ENCODE measurements at regions not wholly inside any gene's neighbourhood (a gene's known extent, or its start where the extent isn't known, plus 50 kb on each side); places are given as distances from the start of the nearest gene placed in this dataset.

DNA sequence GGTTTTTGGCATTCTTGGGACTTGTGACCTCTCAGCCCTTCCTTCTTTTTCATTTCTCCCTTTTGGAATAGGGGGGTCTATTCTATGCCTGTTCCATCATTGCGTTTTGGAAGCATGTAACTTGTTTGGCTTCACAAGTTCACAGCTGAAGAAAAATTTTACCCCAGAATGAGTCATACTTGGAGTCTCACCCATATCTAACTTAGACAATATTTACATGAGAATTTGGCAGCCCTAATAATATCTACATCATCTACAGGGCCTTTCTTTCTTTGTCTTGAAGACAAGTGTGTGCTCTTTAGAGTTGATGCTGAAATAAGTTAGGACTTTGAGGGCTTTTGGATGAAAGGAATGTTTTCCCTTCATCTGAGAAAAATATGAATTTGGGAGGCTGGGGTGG, 1312.9 kb upstream of the FLRT2 start:
- intact Hi-C loops (cut with micrococcal nuclease): no loop called here
- Mint-ChIP-seq H3K27ac (ENCODE audit: low read depth, unreplicated experiment) (no peak overlapping the region), H3K27me3 (ENCODE audit: insufficient read depth, unreplicated experiment) (no peaks in the 10 kb centered on the region), H3K36me3 (ENCODE audit: insufficient read depth, unreplicated experiment) (no peaks in the 10 kb centered on the region), H3K4me1 (ENCODE audit: insufficient read depth, unreplicated experiment) (no peaks in the 10 kb centered on the region), H3K9me3 (ENCODE audit: unreplicated experiment) (peaks cover 7% of the 10 kb centered on the region), H3K4me3 (ENCODE audit: unreplicated experiment) (no peak overlapping the region)
- CTCF ChIA-PET: no interaction called here
- DNase-seq (ENCODE audit: unreplicated experiment): no peak
- TF ChIP-seq, protein P1, sequence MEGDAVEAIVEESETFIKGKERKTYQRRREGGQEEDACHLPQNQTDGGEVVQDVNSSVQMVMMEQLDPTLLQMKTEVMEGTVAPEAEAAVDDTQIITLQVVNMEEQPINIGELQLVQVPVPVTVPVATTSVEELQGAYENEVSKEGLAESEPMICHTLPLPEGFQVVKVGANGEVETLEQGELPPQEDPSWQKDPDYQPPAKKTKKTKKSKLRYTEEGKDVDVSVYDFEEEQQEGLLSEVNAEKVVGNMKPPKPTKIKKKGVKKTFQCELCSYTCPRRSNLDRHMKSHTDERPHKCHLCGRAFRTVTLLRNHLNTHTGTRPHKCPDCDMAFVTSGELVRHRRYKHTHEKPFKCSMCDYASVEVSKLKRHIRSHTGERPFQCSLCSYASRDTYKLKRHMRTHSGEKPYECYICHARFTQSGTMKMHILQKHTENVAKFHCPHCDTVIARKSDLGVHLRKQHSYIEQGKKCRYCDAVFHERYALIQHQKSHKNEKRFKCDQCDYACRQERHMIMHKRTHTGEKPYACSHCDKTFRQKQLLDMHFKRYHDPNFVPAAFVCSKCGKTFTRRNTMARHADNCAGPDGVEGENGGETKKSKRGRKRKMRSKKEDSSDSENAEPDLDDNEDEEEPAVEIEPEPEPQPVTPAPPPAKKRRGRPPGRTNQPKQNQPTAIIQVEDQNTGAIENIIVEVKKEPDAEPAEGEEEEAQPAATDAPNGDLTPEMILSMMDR (IDR thresholded peaks at IDR 0.05; ENCODE audit: unreplicated experiment): no peak
- POLR2A ChIA-PET: no interaction called here
- no TSS peak for BruUV-seq (replicated peaks)

DNA sequence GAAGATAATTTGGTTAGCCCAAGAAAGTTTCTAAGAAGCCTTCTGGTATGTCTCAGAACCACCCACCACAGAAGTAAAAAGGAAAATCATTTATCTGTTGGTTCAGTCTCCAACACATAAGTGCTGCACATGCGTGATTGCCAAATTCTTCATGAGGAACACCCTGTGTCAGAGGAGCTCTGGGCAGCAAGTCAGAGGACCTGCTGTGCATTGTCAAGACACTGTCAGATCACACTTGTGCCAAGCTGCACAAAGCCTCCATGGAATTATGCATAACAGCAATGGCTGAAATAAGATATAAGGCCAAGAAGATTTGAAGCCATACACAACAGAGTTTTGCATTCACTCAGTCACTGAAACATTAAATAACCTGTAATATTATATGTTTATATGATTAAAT, 1304.7 kb upstream of the FLRT2 start:
- no peak overlapping the region for H3K27ac Mint-ChIP-seq (ENCODE audit: low read depth, unreplicated experiment)
- DNase-seq (ENCODE audit: unreplicated experiment): no peak
- TF ChIP-seq, protein P1 (IDR thresholded peaks at IDR 0.05; ENCODE audit: unreplicated experiment): no peak
- CTCF ChIA-PET: no interaction called here
- H3K9me3 Mint-ChIP-seq (ENCODE audit: unreplicated experiment): no peaks in the 10 kb centered on the region
- H3K36me3 Mint-ChIP-seq (ENCODE audit: insufficient read depth, unreplicated experiment): no peaks in the 10 kb centered on the region
- POLR2A ChIA-PET: no interaction called here
- no TSS peak for BruUV-seq (replicated peaks)
- H3K4me1 Mint-ChIP-seq (ENCODE audit: insufficient read depth, unreplicated experiment): no peaks in the 10 kb centered on the region
- H3K27me3 Mint-ChIP-seq (ENCODE audit: insufficient read depth, unreplicated experiment): no peaks in the 10 kb centered on the region
- intact Hi-C loops (cut with micrococcal nuclease): no loop called here
- H3K4me3 Mint-ChIP-seq (ENCODE audit: unreplicated experiment): no peak overlapping the region

DNA sequence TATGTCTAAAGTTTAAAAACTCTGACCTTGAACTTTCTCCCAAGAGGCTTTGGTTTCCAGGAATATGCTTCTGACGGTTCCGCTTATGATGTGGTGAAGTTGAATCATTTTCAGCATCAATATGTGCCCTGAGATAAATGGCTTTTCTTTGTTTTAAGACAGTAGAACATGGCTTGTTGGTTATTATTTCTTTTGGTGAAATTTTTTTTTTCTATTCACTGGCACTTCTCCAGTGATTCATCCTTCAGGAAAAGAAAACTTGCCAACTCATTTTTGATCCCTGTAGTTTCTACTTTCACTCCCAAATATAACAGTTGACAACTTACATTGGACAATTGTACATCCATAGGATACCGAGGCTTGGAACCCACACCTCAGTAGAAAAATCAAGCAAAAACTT, 1301.2 kb upstream of the FLRT2 start:
- no peaks in the 10 kb centered on the region for H3K4me1 Mint-ChIP-seq (ENCODE audit: insufficient read depth, unreplicated experiment)
- peak; percentile 5 for DNase-seq (ENCODE audit: unreplicated experiment)
- H3K36me3 Mint-ChIP-seq (ENCODE audit: insufficient read depth, unreplicated experiment): no peaks in the 10 kb centered on the region
- BruUV-seq (replicated peaks): no TSS peak
- H3K27ac Mint-ChIP-seq (ENCODE audit: low read depth, unreplicated experiment): no peak overlapping the region
- POLR2A ChIA-PET: no interaction called here
- CTCF ChIA-PET: no interaction called here
- intact Hi-C loops (cut with micrococcal nuclease): no loop called here
- no peaks in the 10 kb centered on the region for H3K27me3 Mint-ChIP-seq (ENCODE audit: insufficient read depth, unreplicated experiment)
- no peaks in the 10 kb centered on the region for H3K9me3 Mint-ChIP-seq (ENCODE audit: unreplicated experiment)
- H3K4me3 Mint-ChIP-seq (ENCODE audit: unreplicated experiment): no peak overlapping the region
- TF ChIP-seq, protein P1 (IDR thresholded peaks at IDR 0.05; ENCODE audit: unreplicated experiment): no peak

GRCh38 chr14:84234281-84234680, 1295.7 kb upstream of the FLRT2 start:
- no peaks in the 10 kb centered on the region for H3K4me1 Mint-ChIP-seq (ENCODE audit: insufficient read depth, unreplicated experiment)
- POLR2A ChIA-PET: no interaction called here
- H3K36me3 Mint-ChIP-seq (ENCODE audit: insufficient read depth, unreplicated experiment): no peaks in the 10 kb centered on the region

More at GRCh38 chr14:84234281-84234680, 1295.7 kb upstream of the FLRT2 start:
- H3K9me3 Mint-ChIP-seq (ENCODE audit: unreplicated experiment): no peaks in the 10 kb centered on the region
- no peak overlapping the region for H3K27ac Mint-ChIP-seq (ENCODE audit: low read depth, unreplicated experiment)
- BruUV-seq (replicated peaks): no TSS peak
- no peak overlapping the region for H3K4me3 Mint-ChIP-seq (ENCODE audit: unreplicated experiment)
- no peaks in the 10 kb centered on the region for H3K27me3 Mint-ChIP-seq (ENCODE audit: insufficient read depth, unreplicated experiment)
- peak; percentile 15 for DNase-seq (ENCODE audit: unreplicated experiment)
- CTCF ChIA-PET: no interaction called here
- TF ChIP-seq, protein P1 (IDR thresholded peaks at IDR 0.05; ENCODE audit: unreplicated experiment): no peak
- intact Hi-C loops (cut with micrococcal nuclease): no loop called here
